ENCODE measurements at regions not wholly inside any gene's neighbourhood (a gene's known extent, or its start where the extent isn't known, plus 50 kb on each side); places are given as distances from the start of the nearest gene placed in this dataset.
"Not testable (repeated sequence)": the region's sequence is repeated elsewhere in the genome, so short reads cannot be mapped to it uniquely, and the experiment has no call there.

- DNase-seq = peak; percentile 66
These were observed 81.5 kb upstream of the PPM1B start for GRCh38 chr2:44087036-44087713.

- DNase-seq = no peak
These were observed 81.0 kb upstream of the PPM1B start for GRCh38 chr2:44087714-44088092.

GRCh38 chr2:44092519-44092918, 76.2 kb upstream of the PPM1B start:
- not testable (repeated sequence) for DNase-seq

- DNase-seq = no peak
These were observed 74.7 kb upstream of the PPM1B start for GRCh38 chr2:44093970-44094369.

GRCh38 chr2:44097322-44097907, 71.3 kb upstream of the PPM1B start:
- DNase-seq = no peak

GRCh38 chr2:44098050-44098449, 70.6 kb upstream of the PPM1B start:
- DNase-seq = no peak

- DNase-seq = no peak
These were observed 69.8 kb upstream of the PPM1B start for GRCh38 chr2:44098891-44099290.

- no peak for DNase-seq
These were observed 68.3 kb upstream of the PPM1B start for GRCh38 chr2:44100351-44100750.

GRCh38 chr2:44101246-44101645, 67.4 kb upstream of the PPM1B start:
- DNase-seq = no peak

GRCh38 chr2:44102790-44103562, 65.7 kb upstream of the PPM1B start:
- DNase-seq = no peak

- no peak for DNase-seq
These were observed 65.0 kb upstream of the PPM1B start for GRCh38 chr2:44103639-44104038.

GRCh38 chr2:44104855-44105271, 63.8 kb upstream of the PPM1B start:
- DNase-seq = no peak

GRCh38 chr2:44106509-44106908, 62.2 kb upstream of the PPM1B start:
- DNase-seq = not testable (repeated sequence)

GRCh38 chr2:44107086-44107740, 61.5 kb upstream of the PPM1B start:
- DNase-seq = no peak

- DNase-seq = no peak
These were observed 60.7 kb upstream of the PPM1B start for GRCh38 chr2:44107974-44108373.

- DNase-seq = no peak
These were observed 59.5 kb upstream of the PPM1B start for GRCh38 chr2:44109166-44109565.

- no peak for DNase-seq
These were observed 58.2 kb upstream of the PPM1B start for GRCh38 chr2:44110444-44110843.

- no peak for DNase-seq
These were observed 56.6 kb upstream of the PPM1B start for GRCh38 chr2:44112096-44112495.

GRCh38 chr2:44116319-44116718, 52.4 kb upstream of the PPM1B start:
- no peak for DNase-seq

- no peak for DNase-seq
These were observed 50.4 kb upstream of the PPM1B start for GRCh38 chr2:44118257-44118656.

All from NCI-H510A (cell line).